B cell (primary cell): ENCODE measurements at regions not wholly inside any gene's neighbourhood (a gene's known extent, or its start where the extent isn't known, plus 50 kb on each side); places are given as distances from the start of the nearest gene placed in this dataset.

Experiments
- ATAC-seq: fragments of 200-7000 bp; cut with Tn5 transposase; one replicate; pipeline ENCODE4 v1.10.0; 2021; ENCODE audit warnings: low read depth, mild to moderate bottlenecking, moderate number of reproducible peaks, moderate library complexity
- CTCF ChIA-PET: fragments of 350-600 bp; sonication (Branson Sonifier 250); formaldehyde crosslinking; loops from one replicate; lab custom pipeline; 2021; ENCODE audit warnings: antibody characterized with exemption, inconsistent platforms; lab: Charles Lee
- POLR2A ChIA-PET: fragments of 350-600 bp; sonication (Branson Sonifier 250); formaldehyde crosslinking; loops from one replicate; lab custom pipeline; 2021; ENCODE audit warnings: antibody characterized with exemption; lab: Charles Lee
- DNase-seq: peaks from one replicate; pipeline ENCODE4 v3.0.0; 2013
- H2AFZ ChIP-seq: 2 replicates; pipeline ENCODE4 v1.6.1; 2012; ENCODE audit warnings: mild to moderate bottlenecking, low read depth, low read length; ENCODE audit not compliant: insufficient read depth, poor library complexity, severe bottlenecking
- H3K27ac ChIP-seq, 2 donors: 1 replicate in 1 of 2; 2 replicates in 1 of 2; pipeline ENCODE4 v1.5.1; 2012 to 2013; ENCODE audit warnings: low read length in 2 of 2, mild to moderate bottlenecking in 2 of 2, moderate library complexity in 1 of 2
- H3K27me3 ChIP-seq, 4 experiments: fragments of 200-600 bp in 1 of 4; sonication (generic) in 1 of 4; replicated peaks in 1 of 4; 1 replicate in 2 of 4; 2 replicates in 2 of 4; pipeline versions ENCODE4 v1.6.1 to v1.7.0; 2013 to 2016; ENCODE audit warnings: low read length in 3 of 4, mild to moderate bottlenecking in 2 of 4, mixed read lengths in 1 of 4, moderate library complexity in 1 of 4; ENCODE audit not compliant: insufficient read depth in 4 of 4, control insufficient read depth in 3 of 4; ENCODE audit errors: control extremely low read depth in 1 of 4
- H3K36me3 ChIP-seq, 2 experiments: replicated peaks in 1 of 2; 1 replicate in 1 of 2; 2 replicates in 1 of 2; pipeline versions ENCODE4 v1.6.1 to v1.7.1; 2013; ENCODE audit warnings: low read length in 1 of 2; ENCODE audit not compliant: insufficient read depth in 2 of 2, control insufficient read depth in 1 of 2; ENCODE audit errors: control extremely low read depth in 1 of 2, extremely low read depth in 1 of 2
- H3K4me1 ChIP-seq, 2 donors: fragments of 200-600 bp in 1 of 2; sonication (generic) in 1 of 2; 1 replicate in 1 of 2; 2 replicates in 1 of 2; pipeline versions ENCODE4 v1.5.1 to v1.6.1; 2013 to 2017; ENCODE audit warnings: low read length in 2 of 2; ENCODE audit not compliant: control insufficient read depth in 2 of 2, insufficient read depth in 2 of 2
- H3K4me2 ChIP-seq: replicated peaks from 2 replicates; pipeline ENCODE3; 2012; ENCODE audit warnings: mild to moderate bottlenecking, low read depth, low read length; ENCODE audit not compliant: poor library complexity, severe bottlenecking
- H3K4me3 ChIP-seq, 5 experiments: fragments of 200-600 bp in 1 of 5; sonication (generic) in 1 of 5; 1 replicate in 3 of 5; 2 replicates in 2 of 5; pipeline versions ENCODE4 v1.5.1 to v1.7.0; 2011 to 2016; ENCODE audit warnings: low read length in 4 of 5, mild to moderate bottlenecking in 4 of 5, low read depth in 2 of 5, control low read depth in 1 of 5, moderate library complexity in 1 of 5; ENCODE audit not compliant: insufficient read depth in 1 of 5; ENCODE audit errors: control extremely low read depth in 1 of 5, extremely low read depth in 1 of 5
- H3K79me2 ChIP-seq: fragments of 200-600 bp; sonication (generic); one replicate; pipeline ENCODE4 v1.6.0; 2016; ENCODE audit warnings: low read length; ENCODE audit not compliant: control insufficient read depth, insufficient read depth
- H3K9ac ChIP-seq: fragments of 200-600 bp; sonication (generic); 2 replicates; pipeline ENCODE4 v1.6.1; 2017; ENCODE audit warnings: mild to moderate bottlenecking, low read length, moderate library complexity
- H3K9me3 ChIP-seq, 3 donors: one replicate each; pipeline versions ENCODE4 v1.6.1 to v1.7.1; 2013; ENCODE audit warnings: low read length in 2 of 3; ENCODE audit not compliant: control insufficient read depth in 2 of 3, insufficient read depth in 1 of 3; ENCODE audit errors: control extremely low read depth in 1 of 3
- H4K20me1 ChIP-seq: 2 replicates; pipeline ENCODE4 v1.6.0; 2012; ENCODE audit warnings: mild to moderate bottlenecking, low read length; ENCODE audit not compliant: insufficient read depth, control insufficient read depth, poor library complexity, severe bottlenecking
- H3K27ac Mint-ChIP-seq: one replicate; pipeline ENCODE4 v1.8.0; 2021; ENCODE audit warnings: mixed read lengths
- H3K27me3 Mint-ChIP-seq: one replicate; pipeline ENCODE4 v1.8.0; 2021; ENCODE audit warnings: mixed read lengths
- H3K4me1 Mint-ChIP-seq: one replicate; pipeline ENCODE4 v1.8.0; 2021; ENCODE audit warnings: mixed read lengths
- H3K4me3 Mint-ChIP-seq: one replicate; pipeline ENCODE4 v1.8.0; 2021; ENCODE audit warnings: mixed read lengths
- H3K9me3 Mint-ChIP-seq: one replicate; pipeline ENCODE4 v1.8.0; 2022; ENCODE audit warnings: mixed read lengths; ENCODE audit not compliant: insufficient read depth
- EZH2 ChIP-seq: IDR thresholded peaks from 2 replicates; pipeline ENCODE4 v1.6.1; 2012; ENCODE audit warnings: borderline replicate concordance, low read depth, mild to moderate bottlenecking, moderate library complexity, low read length; ENCODE audit not compliant: insufficient read depth, poor library complexity, severe bottlenecking
- WGBS: methylation state at CpG from one replicate; pipeline ENCODE4 v1.1.5; 2013; ENCODE audit warnings: missing lambda C conversion rate; ENCODE audit not compliant: insufficient coverage; 5-methylcytosine and 5-hydroxymethylcytosine counted together
- intact Hi-C: fragments of 100-400 bp; cut with micrococcal nuclease; formaldehyde crosslinking; loops from one replicate; pipeline ENCODE4 v1.10.0; 2022
- TF ChIP-seq, protein P1 (sequence below): fragments of 200-600 bp; IDR thresholded peaks from one replicate; pipeline ENCODE4 v1.8.0; 2022; ENCODE audit warnings: antibody characterized with exemption, mild to moderate bottlenecking

DNA sequence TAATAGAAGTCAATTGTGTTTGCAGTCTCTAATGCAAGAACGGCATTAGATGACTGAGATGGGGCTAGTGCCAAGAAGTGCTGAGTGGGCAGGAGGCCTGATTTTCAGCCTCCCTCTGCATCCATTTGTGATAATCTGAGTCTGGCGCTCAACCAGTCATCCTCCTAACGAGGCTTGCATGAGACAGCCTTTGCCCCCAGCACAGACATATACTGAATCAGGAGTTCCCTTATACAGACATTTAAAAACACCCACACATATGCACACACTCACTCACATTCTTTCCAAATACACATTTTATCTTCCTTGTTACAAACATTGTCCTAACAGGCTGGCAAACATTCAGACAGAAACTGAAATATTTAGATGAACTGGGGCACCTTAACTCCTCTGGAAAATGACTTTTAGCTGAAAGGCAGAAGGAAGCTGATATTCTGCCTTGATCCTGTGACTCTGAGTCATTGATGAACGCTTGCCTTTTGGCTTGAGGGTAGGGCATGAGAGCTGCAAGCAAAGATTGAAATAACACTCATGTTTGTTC lies 562.3 kb downstream of the DHX35 start:
- H2AFZ ChIP-seq: no peak overlapping the region
- H3K27ac ChIP-seq: no peak overlapping the region
- ATAC-seq: no peak
- POLR2A ChIA-PET: no interaction called here
- H3K9me3 Mint-ChIP-seq: no peaks in the 10 kb centered on the region
- H3K4me1 ChIP-seq: no peaks in the 10 kb centered on the region
- intact Hi-C loops: no loop called here
- no peak overlapping the region for H3K27ac Mint-ChIP-seq
- no peaks in the 10 kb centered on the region for H3K9me3 ChIP-seq
- DNase-seq: no peak
- CTCF ChIA-PET: no interaction called here
- H3K4me1 Mint-ChIP-seq: no peaks in the 10 kb centered on the region
- H3K36me3 ChIP-seq: no peaks in the 10 kb centered on the region
- no peaks in the 10 kb centered on the region for H4K20me1 ChIP-seq
- H3K27me3 ChIP-seq: no peaks in the 10 kb centered on the region
- no peak overlapping the region for H3K9ac ChIP-seq
- no peak for TF ChIP-seq EZH2
- TF ChIP-seq, protein P1, sequence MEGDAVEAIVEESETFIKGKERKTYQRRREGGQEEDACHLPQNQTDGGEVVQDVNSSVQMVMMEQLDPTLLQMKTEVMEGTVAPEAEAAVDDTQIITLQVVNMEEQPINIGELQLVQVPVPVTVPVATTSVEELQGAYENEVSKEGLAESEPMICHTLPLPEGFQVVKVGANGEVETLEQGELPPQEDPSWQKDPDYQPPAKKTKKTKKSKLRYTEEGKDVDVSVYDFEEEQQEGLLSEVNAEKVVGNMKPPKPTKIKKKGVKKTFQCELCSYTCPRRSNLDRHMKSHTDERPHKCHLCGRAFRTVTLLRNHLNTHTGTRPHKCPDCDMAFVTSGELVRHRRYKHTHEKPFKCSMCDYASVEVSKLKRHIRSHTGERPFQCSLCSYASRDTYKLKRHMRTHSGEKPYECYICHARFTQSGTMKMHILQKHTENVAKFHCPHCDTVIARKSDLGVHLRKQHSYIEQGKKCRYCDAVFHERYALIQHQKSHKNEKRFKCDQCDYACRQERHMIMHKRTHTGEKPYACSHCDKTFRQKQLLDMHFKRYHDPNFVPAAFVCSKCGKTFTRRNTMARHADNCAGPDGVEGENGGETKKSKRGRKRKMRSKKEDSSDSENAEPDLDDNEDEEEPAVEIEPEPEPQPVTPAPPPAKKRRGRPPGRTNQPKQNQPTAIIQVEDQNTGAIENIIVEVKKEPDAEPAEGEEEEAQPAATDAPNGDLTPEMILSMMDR: no peak
- WGBS: 72% methylated on average over 2 of the region's 4 CpGs
- no peaks in the 10 kb centered on the region for H3K79me2 ChIP-seq
- H3K4me3 ChIP-seq: no peak overlapping the region
- H3K4me3 Mint-ChIP-seq: no peak overlapping the region
- no peak overlapping the region for H3K4me2 ChIP-seq
- no peaks in the 10 kb centered on the region for H3K27me3 Mint-ChIP-seq

DNA sequence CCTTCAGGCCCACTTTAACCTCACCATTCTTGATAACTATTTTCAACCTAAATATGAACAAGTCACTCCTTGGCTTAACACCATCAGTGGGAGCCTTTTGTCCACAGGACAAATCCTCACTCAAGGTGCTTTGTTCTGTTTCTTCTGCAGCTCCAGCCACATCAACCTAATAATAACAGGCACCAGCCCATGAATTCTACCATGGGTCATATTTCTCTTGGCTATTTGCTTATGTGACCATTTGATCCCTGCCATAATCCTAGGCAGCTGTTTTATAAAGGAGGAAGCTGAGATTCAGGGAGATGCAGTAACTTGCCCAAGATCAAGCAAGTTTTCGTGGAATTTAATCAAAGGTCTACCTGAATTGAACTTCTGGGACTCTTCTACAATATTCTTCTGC lies 561.3 kb downstream of the DHX35 start:
- no peaks in the 10 kb centered on the region for H3K9me3 Mint-ChIP-seq

More for the DNA sequence above, 561.3 kb downstream of the DHX35 start:
- H3K79me2 ChIP-seq: no peaks in the 10 kb centered on the region
- H3K27me3 ChIP-seq: no peaks in the 10 kb centered on the region
- WGBS: 75% methylated on average over 1 of the region's 1 CpG
- POLR2A ChIA-PET: no interaction called here
- no peak overlapping the region for H3K27ac Mint-ChIP-seq
- no peaks in the 10 kb centered on the region for H3K9me3 ChIP-seq
- H3K27me3 Mint-ChIP-seq: no peaks in the 10 kb centered on the region
- H3K4me3 ChIP-seq: no peak overlapping the region
- intact Hi-C loops: no loop called here
- CTCF ChIA-PET: no interaction called here
- no peak overlapping the region for H3K27ac ChIP-seq
- no peak overlapping the region for H3K4me3 Mint-ChIP-seq
- H4K20me1 ChIP-seq: no peaks in the 10 kb centered on the region
- H3K9ac ChIP-seq: no peak overlapping the region
- TF ChIP-seq, protein P1: no peak
- TF ChIP-seq EZH2: no peak
- ATAC-seq (no peak), DNase-seq (no peak)
- no peaks in the 10 kb centered on the region for H3K36me3 ChIP-seq
- no peak overlapping the region for H3K4me2 ChIP-seq
- no peaks in the 10 kb centered on the region for H3K4me1 Mint-ChIP-seq
- no peaks in the 10 kb centered on the region for H3K4me1 ChIP-seq
- no peak overlapping the region for H2AFZ ChIP-seq
